Type B pancreatic cell (in vitro differentiated cells): ENCODE measurements at regions not wholly inside any gene's neighbourhood (a gene's known extent, or its start where the extent isn't known, plus 50 kb on each side); places are given as distances from the start of the nearest gene placed in this dataset.

Experiments used
- DNase-seq: peaks from one replicate; pipeline ENCODE4 v3.0.0; 2021; ENCODE audit warnings: mixed read lengths; ENCODE audit not compliant: unreplicated experiment; ENCODE audit errors: extremely low spot score
- H3K27ac Mint-ChIP-seq: 2 replicates; pipeline ENCODE4 v1.8.0; 2021; ENCODE audit warnings: mild to moderate bottlenecking, mixed read lengths
- H3K27me3 Mint-ChIP-seq: 2 replicates; pipeline ENCODE4 v1.8.0; 2021; ENCODE audit warnings: mixed read lengths
- H3K36me3 Mint-ChIP-seq: 2 replicates; pipeline ENCODE4 v1.8.0; 2021; ENCODE audit warnings: mixed read lengths
- H3K4me1 Mint-ChIP-seq: one replicate; pipeline ENCODE4 v1.8.0; 2021; ENCODE audit warnings: mixed read lengths; ENCODE audit not compliant: unreplicated experiment
- H3K4me3 Mint-ChIP-seq: 2 replicates; pipeline ENCODE4 v1.8.0; 2021; ENCODE audit warnings: mild to moderate bottlenecking, mixed read lengths
- H3K9me3 Mint-ChIP-seq: 2 replicates; pipeline ENCODE4 v1.8.0; 2021; ENCODE audit warnings: mixed read lengths
- CTCF ChIP-seq: fragments of 200-600 bp; sonication (generic); conservative IDR thresholded peaks from 2 replicates; pipeline ENCODE4 v1.5.0; 2021; ENCODE audit warnings: antibody characterized with exemption, mild to moderate bottlenecking

GRCh38 chr6:90870561-90870960 is 283.7 kb upstream of the MAP3K7 start:
- no peak for DNase-seq
- Mint-ChIP-seq H3K4me3 (no peak overlapping the region), H3K9me3 (peaks cover 5% of the 10 kb centered on the region), H3K27ac (no peak overlapping the region), H3K27me3 (peaks cover 23% of the 10 kb centered on the region), H3K36me3 (no peaks in the 10 kb centered on the region), H3K4me1 (peaks cover 5% of the 10 kb centered on the region)
- no peak for TF ChIP-seq CTCF

GRCh38 chr6:90868656-90869055 is 281.8 kb upstream of the MAP3K7 start:
- Mint-ChIP-seq H3K27me3 (peaks cover 23% of the 10 kb centered on the region), H3K4me3 (no peak overlapping the region), H3K27ac (no peak overlapping the region), H3K36me3 (no peaks in the 10 kb centered on the region), H3K4me1 (peaks cover 5% of the 10 kb centered on the region), H3K9me3 (peaks cover 5% of the 10 kb centered on the region)
- TF ChIP-seq CTCF: no peak
- DNase-seq: no peak

- Mint-ChIP-seq H3K27ac (no peak overlapping the region), H3K36me3 (no peaks in the 10 kb centered on the region), H3K4me1 (peaks cover 5% of the 10 kb centered on the region), H3K9me3 (peaks cover 5% of the 10 kb centered on the region), H3K27me3 (peaks cover 20% of the 10 kb centered on the region), H3K4me3 (no peak overlapping the region)
- no peak for DNase-seq
- no peak for TF ChIP-seq CTCF
These were observed 281.4 kb upstream of the MAP3K7 start for GRCh38 chr6:90868256-90868655.

- peaks cover 5% of the 10 kb centered on the region for H3K9me3 Mint-ChIP-seq
- H3K27ac Mint-ChIP-seq: no peak overlapping the region
- H3K36me3 Mint-ChIP-seq: no peaks in the 10 kb centered on the region
- H3K4me3 Mint-ChIP-seq: no peak overlapping the region
- TF ChIP-seq CTCF: no peak
- peaks cover 5% of the 10 kb centered on the region for H3K4me1 Mint-ChIP-seq
- no peak for DNase-seq
- H3K27me3 Mint-ChIP-seq: peaks cover 8% of the 10 kb centered on the region
These were observed 278.6 kb upstream of the MAP3K7 start for GRCh38 chr6:90865513-90865912.

GRCh38 chr6:90863043-90863442 is 276.2 kb upstream of the MAP3K7 start:
- no peak for DNase-seq
- Mint-ChIP-seq H3K4me3 (no peak overlapping the region), H3K4me1 (no peaks in the 10 kb centered on the region), H3K27me3 (peaks cover 7% of the 10 kb centered on the region), H3K27ac (no peak overlapping the region), H3K9me3 (no peaks in the 10 kb centered on the region), H3K36me3 (no peaks in the 10 kb centered on the region)
- no peak for TF ChIP-seq CTCF
